Heart left ventricle (tissue), 13 donors: ENCODE measurements at regions not wholly inside any gene's neighbourhood (a gene's known extent, or its start where the extent isn't known, plus 50 kb on each side); places are given as distances from the start of the nearest gene placed in this dataset.

Experiments
- CTCF ChIP-seq, 12 donors: fragments of 200-600 bp; sonication (generic) in 4 of 12; IDR thresholded peaks; one replicate each; pipeline versions ENCODE4 v1.5.0 to v1.8.0; 2018 to 2022; ENCODE audit warnings: antibody characterized with exemption in 12 of 12, mild to moderate bottlenecking in 5 of 12
- POLR2A ChIP-seq, 2 donors: fragments of 450-650 bp; IDR thresholded peaks; one replicate each; pipeline ENCODE4 v1.6.1; 2017; ENCODE audit warnings: antibody characterized with exemption in 2 of 2, mild to moderate bottlenecking in 2 of 2, moderate library complexity in 2 of 2
- donor health status: ischemic (EF 13 %, LVEDD 7.1; RV severe dilation, severe dysfunction).
- donor health status: DM: no; HTN: yes; CAD: no.
- donor health status: DM: no; HTN: no; CAD: no.
- donor health status: ischemic (EF 25% LVEDD 6.9; RV normal size, moderate dysfunction).
- donor health status: ischemic (EF 25% LVEDD 5.7; RV mildly dilated, moderate dysfunction).
- donor health status: ischemic (EF 35%, LVEDD 5.7; RV mildly dilated, moderate dysfunction).
- donor health status: nonischemic (EF 11% LVEDD 7.7; RV severe dilation, severe dysfunction).
- donor health status: DM: yes; HTN: yes; CAD: no.
- donor health status: PGD.
- donor health status: ischemic (EF 29% LVEDD 5.4; RV normal size, mild dysfunction).
- donor health status: nonischemic (EF 23%, LVEDD 6.1; RV moderate dilation, normal function).

DNA sequence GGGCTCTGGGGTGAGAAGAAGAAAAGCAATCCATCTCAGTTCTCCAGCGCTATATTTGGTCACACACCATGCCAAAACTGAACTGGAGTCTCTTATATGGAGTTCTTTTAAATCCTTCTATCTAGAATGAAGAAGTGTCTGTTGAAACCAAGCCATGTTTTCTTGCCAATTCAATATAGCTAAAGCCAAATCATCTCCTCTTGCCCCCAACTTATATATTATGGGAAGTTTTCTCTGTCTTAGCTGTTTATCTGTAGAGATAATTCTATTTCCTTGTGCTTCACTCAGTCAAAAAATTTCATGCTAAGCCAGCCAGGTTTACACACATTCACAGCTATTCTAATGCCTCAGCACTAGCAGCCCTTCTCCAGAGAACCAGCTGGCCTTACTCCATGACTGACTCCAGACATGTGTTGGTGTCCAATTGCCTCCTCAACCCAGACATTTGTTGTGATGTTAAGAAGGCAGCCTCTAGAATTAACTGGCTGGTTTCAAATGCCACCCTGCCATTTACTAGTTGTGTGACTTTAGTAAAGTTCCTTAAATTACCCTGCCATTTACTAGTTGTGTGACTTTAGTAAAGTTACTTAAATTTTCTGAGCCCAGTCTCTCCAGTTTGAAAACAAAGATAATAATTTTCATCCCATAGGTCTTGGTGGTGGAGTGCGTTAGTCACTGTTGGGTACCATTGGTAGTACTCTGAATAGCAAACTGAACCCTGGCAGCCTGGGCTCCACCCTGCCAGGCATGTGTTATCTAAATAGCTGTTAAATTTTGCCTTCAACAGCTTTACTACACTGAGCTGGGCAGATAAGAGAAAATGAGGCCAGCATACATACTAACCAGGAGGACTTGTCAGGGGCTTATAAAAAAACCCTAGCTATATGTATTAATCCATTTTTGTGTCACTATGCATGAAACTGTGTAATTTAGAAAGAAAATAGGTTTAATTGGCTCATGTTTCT is 525.1 kb downstream of the LMO7 start:
- TF ChIP-seq CTCF (IDR thresholded peaks at IDR 0.05), result no peak
- TF ChIP-seq POLR2A (IDR thresholded peaks at IDR 0.05), result no peak
